ENCODE measurements at regions not wholly inside any gene's neighbourhood (a gene's known extent, or its start where the extent isn't known, plus 50 kb on each side); places are given as distances from the start of the nearest gene placed in this dataset.

DNA sequence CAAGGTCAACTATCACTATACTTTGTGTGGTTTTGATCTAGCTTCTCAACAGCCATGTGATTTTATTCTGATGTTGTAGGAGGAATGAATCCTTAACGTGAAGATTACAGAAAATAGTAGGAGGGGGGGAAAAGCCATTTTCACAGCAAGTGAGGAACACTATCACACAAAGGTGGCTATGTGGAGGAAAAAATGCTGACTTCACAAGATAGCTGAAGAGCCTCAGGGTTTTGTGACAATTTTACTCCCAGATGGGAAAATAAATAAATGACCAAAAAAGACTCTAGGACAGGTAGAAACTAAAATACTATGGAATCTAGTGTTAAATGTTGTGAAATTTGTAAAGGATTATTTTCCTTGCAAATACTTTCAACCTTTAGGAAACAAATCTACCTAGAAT lies 281.0 kb downstream of the ADRA2A start:
- H3K36me3 Mint-ChIP-seq, result no peaks in the 10 kb centered on the region
- peaks cover 10% of the 10 kb centered on the region for H3K27me3 Mint-ChIP-seq
- no peaks in the 10 kb centered on the region for H3K9me3 Mint-ChIP-seq
- ATAC-seq (ENCODE audit: low read depth) (no peak), DNase-seq (no peak)
- H3K4me3 Mint-ChIP-seq, result no peak overlapping the region
- H3K27ac Mint-ChIP-seq, result no peak overlapping the region
- POLR2A ChIA-PET, result no interaction called here
- H3K4me1 Mint-ChIP-seq, result no peaks in the 10 kb centered on the region

DNA sequence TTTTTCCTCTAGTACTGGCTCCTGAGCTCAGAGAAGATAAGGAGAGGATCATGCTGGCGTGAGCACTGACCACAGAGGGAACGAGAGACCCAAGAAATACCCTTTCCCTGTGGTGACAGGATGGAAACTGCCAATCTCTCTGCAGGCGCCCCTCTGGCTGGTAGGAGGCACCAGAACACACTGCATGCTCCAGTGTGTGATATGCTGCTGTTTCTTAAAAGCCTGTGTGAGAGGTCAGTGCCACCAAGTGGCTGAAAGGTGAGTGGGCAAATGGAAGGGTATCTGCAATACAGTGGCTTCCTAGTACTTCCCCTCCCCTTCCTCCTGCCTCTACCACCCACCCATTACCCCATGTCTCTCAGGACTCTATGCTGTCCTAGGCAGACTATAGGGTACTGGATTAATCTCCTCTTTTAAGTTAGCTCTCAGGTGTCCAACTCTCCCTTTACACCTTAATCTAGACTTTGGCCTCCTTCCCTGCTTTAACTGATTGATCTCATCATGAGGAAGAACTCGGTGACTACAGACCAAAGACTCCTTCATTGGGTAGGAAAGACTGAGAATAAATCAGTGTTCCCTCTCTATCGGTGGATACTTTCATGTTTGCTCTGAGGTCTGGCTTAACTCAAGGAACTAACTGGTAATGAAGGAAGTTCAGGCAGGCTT lies 283.6 kb downstream of the ADRA2A start:
- POLR2A ChIA-PET, result no interaction called here
- no peaks in the 10 kb centered on the region for H3K9me3 Mint-ChIP-seq
- H3K27me3 Mint-ChIP-seq, result peaks cover 8% of the 10 kb centered on the region
- no peaks in the 10 kb centered on the region for H3K4me1 Mint-ChIP-seq
- ATAC-seq (ENCODE audit: low read depth) (peak; percentile 66), DNase-seq (no peak)
- no peak overlapping the region for H3K4me3 Mint-ChIP-seq
- H3K36me3 Mint-ChIP-seq, result no peaks in the 10 kb centered on the region
- no peak overlapping the region for H3K27ac Mint-ChIP-seq

DNA sequence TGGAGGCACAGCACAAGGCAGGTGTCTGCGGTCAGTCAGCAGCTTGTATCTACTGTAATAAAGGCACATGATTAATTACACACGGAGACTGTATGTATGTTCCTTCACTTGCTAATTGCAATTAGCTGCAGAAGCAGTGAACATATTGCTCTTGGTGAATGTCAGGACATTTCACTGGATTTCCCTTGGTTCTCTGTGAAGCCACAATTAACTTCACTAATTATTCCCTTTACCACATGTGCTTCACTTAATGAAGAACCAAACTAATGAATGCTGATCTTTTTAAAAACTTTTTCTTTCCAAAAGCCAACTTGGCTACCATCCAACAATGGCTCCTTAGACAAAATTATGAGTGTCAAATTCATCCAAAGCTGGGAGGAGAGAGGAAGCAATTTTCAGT lies 290.7 kb downstream of the ADRA2A start:
- Mint-ChIP-seq H3K27me3 (peaks cover 7% of the 10 kb centered on the region), H3K4me1 (no peaks in the 10 kb centered on the region), H3K27ac (no peak overlapping the region), H3K9me3 (no peaks in the 10 kb centered on the region), H3K36me3 (no peaks in the 10 kb centered on the region), H3K4me3 (no peak overlapping the region)
- ATAC-seq (ENCODE audit: low read depth) (no peak), DNase-seq (no peak)
- POLR2A ChIA-PET, result no interaction called here

DNA sequence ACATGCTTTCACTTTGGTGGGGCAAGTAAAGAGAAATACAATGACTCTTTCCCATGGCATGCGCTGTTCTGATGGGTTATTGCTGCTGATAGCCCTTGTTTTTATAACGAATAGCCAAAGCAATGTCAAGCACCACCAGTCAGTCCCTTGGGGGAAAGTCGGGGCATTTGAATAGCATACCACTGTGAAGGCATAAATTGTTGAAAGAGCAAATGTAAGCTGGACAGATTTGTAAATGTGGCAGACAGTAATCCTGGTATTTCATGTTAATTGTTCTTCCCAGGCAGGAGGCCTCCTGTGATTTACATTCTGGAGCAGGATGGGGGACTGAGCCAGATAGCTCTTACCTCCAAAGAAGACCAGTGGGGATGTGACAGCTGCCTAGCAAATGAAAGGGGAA lies 293.3 kb downstream of the ADRA2A start:
- Mint-ChIP-seq H3K36me3 (no peaks in the 10 kb centered on the region), H3K27me3 (peaks cover 4% of the 10 kb centered on the region), H3K27ac (no peak overlapping the region), H3K9me3 (no peaks in the 10 kb centered on the region), H3K4me3 (no peak overlapping the region), H3K4me1 (no peaks in the 10 kb centered on the region)
- DNase-seq (no peak), ATAC-seq (ENCODE audit: low read depth) (no peak)
- POLR2A ChIA-PET, result no interaction called here

DNA sequence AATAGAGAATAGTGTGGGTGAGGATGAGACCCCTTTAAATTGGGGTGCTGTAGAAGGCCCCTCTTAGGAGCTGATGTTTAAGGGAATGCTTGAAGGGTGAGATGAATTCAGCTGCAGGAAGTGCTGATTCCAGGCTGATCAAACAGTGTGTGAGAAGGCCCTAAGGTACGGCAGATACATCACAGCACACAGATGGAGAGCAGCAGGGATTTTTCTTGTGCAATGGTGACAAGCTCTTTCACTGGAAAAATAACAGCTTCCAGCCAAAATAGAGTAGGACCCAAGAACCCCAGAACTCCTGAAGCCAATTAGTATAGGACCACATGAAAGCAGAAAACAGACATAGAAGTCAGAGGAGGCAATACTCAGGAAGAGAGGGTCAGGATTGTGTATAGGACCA lies 296.9 kb downstream of the ADRA2A start:
- no peak for ATAC-seq (ENCODE audit: low read depth)
- POLR2A ChIA-PET, result no interaction called here

DNA sequence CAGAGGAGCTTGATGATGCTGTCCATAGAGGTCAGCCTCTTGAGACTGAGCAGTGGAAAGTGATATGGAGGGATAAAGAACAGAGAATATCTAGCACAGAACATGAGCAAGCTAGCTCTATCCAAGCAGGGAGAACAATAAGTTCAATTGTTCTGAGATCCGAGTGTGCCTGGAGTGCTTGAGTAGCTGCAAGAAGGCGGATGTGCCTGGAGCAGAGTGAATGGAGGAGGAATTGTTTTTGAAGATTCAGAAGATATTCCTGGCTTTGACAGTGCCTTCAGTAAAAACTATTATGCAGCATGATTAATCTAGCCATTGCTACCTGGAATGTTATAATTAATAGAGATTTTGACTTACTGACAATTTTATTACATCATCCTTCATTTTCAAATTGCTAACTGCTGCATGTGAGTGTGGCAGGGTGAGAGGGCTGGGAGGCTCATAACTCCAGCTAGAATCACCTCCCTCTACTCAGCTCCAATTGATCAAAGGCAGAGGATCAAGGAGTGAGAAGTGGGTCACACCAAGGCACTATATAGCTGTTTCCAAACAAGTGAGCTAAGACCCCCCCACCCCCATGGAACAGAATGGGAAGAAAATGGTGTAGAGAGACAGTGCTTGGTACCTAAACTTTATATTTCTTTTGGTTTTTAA lies 302.8 kb downstream of the ADRA2A start:
- POLR2A ChIA-PET, result no interaction called here
- Mint-ChIP-seq H3K9me3 (no peaks in the 10 kb centered on the region), H3K27me3 (peaks cover 2% of the 10 kb centered on the region), H3K27ac (no peak overlapping the region), H3K4me1 (no peaks in the 10 kb centered on the region), H3K4me3 (no peak overlapping the region), H3K36me3 (no peaks in the 10 kb centered on the region)
- ATAC-seq (ENCODE audit: low read depth) (no peak), DNase-seq (no peak)

More for the DNA sequence above, 296.9 kb downstream of the ADRA2A start:
- no peak for DNase-seq
- no peak overlapping the region for H3K4me3 Mint-ChIP-seq
- no peaks in the 10 kb centered on the region for H3K4me1 Mint-ChIP-seq
- peaks cover 6% of the 10 kb centered on the region for H3K27me3 Mint-ChIP-seq
- H3K9me3 Mint-ChIP-seq, result no peaks in the 10 kb centered on the region
- no peak overlapping the region for H3K27ac Mint-ChIP-seq
- no peaks in the 10 kb centered on the region for H3K36me3 Mint-ChIP-seq

DNA sequence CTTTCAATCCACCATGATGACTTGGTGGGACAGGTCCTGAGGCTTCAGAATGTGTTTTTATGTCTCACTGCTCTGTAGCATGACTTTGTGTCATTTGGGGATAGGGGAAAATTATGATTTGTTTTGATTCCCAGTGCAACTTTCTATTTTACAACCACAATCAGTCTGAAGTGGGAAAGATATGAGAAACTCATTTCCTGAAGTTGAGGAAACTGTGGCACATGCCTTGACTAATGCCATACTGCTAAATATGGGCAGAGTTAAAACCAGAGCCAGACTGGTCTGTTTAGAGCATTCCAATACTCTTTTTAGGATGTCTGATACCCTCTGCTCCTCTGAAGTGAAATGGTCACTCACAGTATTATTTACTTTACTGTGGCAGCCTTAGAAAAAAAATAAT lies 307.7 kb downstream of the ADRA2A start:
- ATAC-seq (ENCODE audit: low read depth), result no peak
- no peak for DNase-seq
- no peaks in the 10 kb centered on the region for H3K36me3 Mint-ChIP-seq
- H3K9me3 Mint-ChIP-seq, result no peaks in the 10 kb centered on the region
- no peak overlapping the region for H3K4me3 Mint-ChIP-seq
- POLR2A ChIA-PET, result no interaction called here
- H3K4me1 Mint-ChIP-seq, result no peaks in the 10 kb centered on the region
- H3K27ac Mint-ChIP-seq, result no peak overlapping the region
- no peaks in the 10 kb centered on the region for H3K27me3 Mint-ChIP-seq

DNA sequence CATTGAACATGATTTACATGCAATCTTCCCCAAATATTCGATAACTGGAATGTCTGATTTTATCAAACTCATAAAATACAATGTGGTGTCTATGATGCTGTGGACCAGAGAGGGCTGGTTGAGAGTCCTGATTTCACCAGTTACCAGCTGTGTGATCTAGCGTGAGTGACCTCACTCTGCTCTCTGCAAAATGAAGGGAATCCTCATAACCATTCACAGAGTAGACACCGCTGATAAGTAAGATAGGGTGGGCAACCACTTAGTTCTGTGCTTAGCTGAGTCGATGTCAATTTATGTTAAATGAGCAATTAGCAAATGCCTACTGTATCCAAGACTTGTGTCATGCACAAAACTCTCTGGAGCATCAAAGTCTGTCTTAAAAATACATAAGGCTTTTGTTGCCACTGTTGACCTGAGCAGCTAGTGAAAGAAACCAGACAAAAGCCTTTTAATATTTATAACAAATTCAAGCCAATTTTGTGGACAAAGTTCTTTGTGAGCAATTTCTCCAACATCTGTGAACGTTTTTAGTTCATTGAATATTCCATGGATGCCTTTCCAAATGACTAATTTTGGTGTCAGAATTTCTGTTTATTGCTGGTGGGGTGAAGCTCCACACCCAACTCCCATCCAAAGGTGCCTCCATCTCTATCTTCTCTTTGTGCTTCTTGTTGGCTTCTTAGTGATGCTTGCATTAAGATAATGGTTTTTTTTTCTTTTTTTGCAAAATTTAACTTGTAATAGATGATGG lies 314.2 kb downstream of the ADRA2A start:
- Mint-ChIP-seq H3K36me3 (no peaks in the 10 kb centered on the region), H3K27ac (no peak overlapping the region), H3K9me3 (peaks cover 3% of the 10 kb centered on the region), H3K27me3 (peaks cover 2% of the 10 kb centered on the region), H3K4me1 (no peaks in the 10 kb centered on the region), H3K4me3 (no peak overlapping the region)
- no peak for ATAC-seq (ENCODE audit: low read depth)
- no peak for DNase-seq
- POLR2A ChIA-PET, result no interaction called here

DNA sequence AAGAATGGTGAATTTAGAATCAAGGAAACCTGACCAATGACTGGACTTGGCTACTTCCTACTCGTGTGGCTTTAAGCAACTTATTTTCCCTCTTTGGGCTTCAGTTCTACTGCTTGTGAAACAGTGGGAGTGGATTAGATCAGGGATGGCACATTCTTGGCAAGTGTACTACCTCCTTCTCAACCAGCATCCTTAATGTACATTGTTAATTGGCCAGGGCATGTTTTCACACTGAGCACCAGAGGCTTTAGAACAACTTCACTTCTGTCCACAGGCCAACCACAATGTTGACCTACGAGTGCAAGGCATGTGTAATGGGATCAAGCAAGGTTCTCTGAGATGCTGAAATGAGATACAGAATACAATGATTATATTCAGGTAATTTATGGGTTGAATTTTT lies 315.3 kb downstream of the ADRA2A start:
- H3K4me3 Mint-ChIP-seq, result no peak overlapping the region
- no peak overlapping the region for H3K27ac Mint-ChIP-seq
- no peaks in the 10 kb centered on the region for H3K36me3 Mint-ChIP-seq
- H3K27me3 Mint-ChIP-seq, result peaks cover 2% of the 10 kb centered on the region
- H3K4me1 Mint-ChIP-seq, result no peaks in the 10 kb centered on the region
- peaks cover 3% of the 10 kb centered on the region for H3K9me3 Mint-ChIP-seq
- DNase-seq (no peak), ATAC-seq (ENCODE audit: low read depth) (no peak)
- POLR2A ChIA-PET, result no interaction called here

DNA sequence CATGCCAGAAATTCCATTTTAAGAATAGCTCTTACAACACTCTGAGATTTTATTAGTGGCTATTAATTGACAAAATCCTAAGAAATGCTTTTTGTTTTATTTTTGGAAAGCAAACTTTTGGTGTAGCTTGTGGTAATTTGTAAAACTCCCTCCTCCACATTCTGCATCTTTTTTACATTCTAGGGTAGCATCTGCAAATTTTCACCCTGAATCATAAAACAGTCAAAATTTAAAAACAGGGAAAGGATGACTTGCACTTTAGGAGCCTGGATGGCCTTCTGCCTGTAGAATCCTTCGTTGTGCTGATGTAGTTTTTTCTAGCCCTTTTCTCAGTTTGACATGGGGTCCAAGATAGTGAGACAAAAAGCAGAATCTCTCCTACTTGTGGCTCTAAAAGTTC lies 316.1 kb downstream of the ADRA2A start:
- H3K27ac Mint-ChIP-seq, result no peak overlapping the region
- DNase-seq (no peak), ATAC-seq (ENCODE audit: low read depth) (no peak)
- no peak overlapping the region for H3K4me3 Mint-ChIP-seq
- peaks cover 2% of the 10 kb centered on the region for H3K27me3 Mint-ChIP-seq
- no peaks in the 10 kb centered on the region for H3K36me3 Mint-ChIP-seq
- H3K9me3 Mint-ChIP-seq, result peaks cover 3% of the 10 kb centered on the region
- POLR2A ChIA-PET, result no interaction called here
- no peaks in the 10 kb centered on the region for H3K4me1 Mint-ChIP-seq

DNA sequence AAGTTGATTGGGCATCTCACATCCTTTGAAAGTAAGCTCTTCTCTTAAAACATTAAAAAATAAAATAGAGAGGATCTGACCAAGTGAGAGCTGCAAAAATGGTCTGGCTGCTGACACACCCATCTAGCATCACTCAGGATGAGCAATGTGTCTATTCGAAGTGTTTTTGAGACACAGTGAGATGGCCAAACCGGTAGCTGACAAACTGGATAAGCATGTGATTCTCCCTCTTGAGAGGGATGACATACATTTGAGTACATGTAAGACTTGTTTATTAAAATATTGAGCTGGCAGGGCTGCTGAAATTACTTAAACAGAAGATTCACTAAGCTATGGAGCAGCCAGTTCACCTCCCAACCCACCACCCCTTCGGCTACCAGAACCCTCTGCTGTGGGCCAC lies 333.9 kb downstream of the ADRA2A start:
- Mint-ChIP-seq H3K4me3 (no peak overlapping the region), H3K4me1 (no peaks in the 10 kb centered on the region), H3K27ac (no peak overlapping the region), H3K9me3 (no peaks in the 10 kb centered on the region), H3K27me3 (peaks cover 2% of the 10 kb centered on the region), H3K36me3 (no peaks in the 10 kb centered on the region)
- no peak for DNase-seq
- ATAC-seq (ENCODE audit: low read depth), result no peak
- POLR2A ChIA-PET, result no interaction called here

DNA sequence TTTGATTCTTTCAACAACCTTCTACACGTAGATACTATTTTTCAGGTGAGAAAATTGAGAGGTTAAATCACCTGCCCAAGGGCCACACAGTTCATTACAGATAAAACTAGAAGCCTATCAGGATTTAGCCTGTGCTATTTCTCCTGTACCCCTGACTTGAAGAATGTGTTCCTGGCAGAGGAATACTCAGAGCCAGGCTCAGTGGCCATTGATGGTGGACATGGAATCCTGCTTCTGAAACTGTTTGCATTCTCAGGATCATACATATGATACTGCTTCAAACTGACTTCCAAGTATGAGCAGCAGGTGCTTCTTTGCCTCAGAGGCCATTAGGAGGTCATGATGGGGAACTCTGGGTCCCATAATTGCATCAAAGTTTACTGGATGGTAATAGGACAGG lies 348.6 kb downstream of the ADRA2A start:
- no peaks in the 10 kb centered on the region for H3K4me1 Mint-ChIP-seq
- H3K27ac Mint-ChIP-seq, result no peak overlapping the region
- DNase-seq (no peak), ATAC-seq (ENCODE audit: low read depth) (no peak)
- POLR2A ChIA-PET, result no interaction called here
- H3K27me3 Mint-ChIP-seq, result no peaks in the 10 kb centered on the region
- H3K9me3 Mint-ChIP-seq, result no peaks in the 10 kb centered on the region
- H3K36me3 Mint-ChIP-seq, result no peaks in the 10 kb centered on the region
- H3K4me3 Mint-ChIP-seq, result no peak overlapping the region

DNA sequence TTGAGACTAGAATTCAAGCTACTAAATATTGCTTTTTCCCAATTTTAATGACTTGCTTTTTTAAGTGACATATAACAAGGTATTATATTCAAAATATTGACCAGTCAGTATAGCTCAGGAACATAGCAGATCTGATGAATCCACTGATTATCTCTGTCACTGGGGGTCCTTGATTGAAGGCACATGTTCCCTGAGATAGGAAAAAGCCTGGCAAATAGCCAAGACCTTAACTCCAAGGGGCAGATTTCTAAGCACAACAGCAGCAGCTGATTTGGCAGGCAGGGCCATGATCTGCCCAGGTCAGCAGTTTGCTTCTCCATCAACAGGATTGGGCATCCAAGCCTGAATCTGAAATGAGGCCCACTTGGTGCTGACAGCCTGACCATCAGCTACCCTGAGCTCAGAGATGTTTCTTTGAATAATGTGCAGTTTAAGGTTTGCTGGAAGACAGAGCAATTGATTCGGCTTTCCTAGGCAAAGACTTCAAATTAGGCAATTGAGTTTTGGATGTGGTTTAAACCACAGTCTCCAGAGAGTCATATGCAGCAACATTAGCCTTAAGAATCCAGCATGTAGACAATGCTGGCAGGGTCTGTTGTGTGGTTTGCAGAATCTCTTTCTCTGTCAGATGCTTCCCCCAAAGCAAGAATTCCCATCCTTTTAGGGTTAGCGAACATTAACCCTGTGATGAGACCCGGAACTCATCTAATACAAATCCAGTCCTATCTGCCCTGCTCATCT lies 352.6 kb downstream of the ADRA2A start:
- H3K27ac Mint-ChIP-seq, result no peak overlapping the region
- H3K27me3 Mint-ChIP-seq, result no peaks in the 10 kb centered on the region
- POLR2A ChIA-PET, result no interaction called here
- H3K36me3 Mint-ChIP-seq, result no peaks in the 10 kb centered on the region
- no peaks in the 10 kb centered on the region for H3K9me3 Mint-ChIP-seq
- DNase-seq (no peak), ATAC-seq (ENCODE audit: low read depth) (no peak)
- no peaks in the 10 kb centered on the region for H3K4me1 Mint-ChIP-seq
- H3K4me3 Mint-ChIP-seq, result no peak overlapping the region

DNA sequence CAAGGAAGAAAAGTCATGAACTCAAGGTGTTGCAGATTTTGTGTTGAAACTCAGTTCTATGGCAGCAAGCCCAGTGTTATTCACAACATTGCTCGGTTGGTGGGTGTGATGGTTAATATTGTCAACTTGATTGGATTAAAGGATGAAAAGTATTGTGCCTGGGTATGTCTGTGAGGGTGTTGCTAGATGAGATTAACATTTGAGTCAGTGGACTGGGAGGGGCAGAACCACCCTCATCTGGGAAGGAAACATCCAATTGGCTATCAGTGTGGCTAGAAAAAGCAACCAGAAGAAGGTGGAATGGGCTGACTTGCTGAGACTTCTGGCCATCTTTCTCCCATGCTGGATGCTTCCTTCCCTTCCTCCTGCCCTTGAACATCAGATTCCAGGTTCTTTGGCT lies 353.2 kb downstream of the ADRA2A start:
- POLR2A ChIA-PET, result no interaction called here
- ATAC-seq (ENCODE audit: low read depth), result peak; percentile 58
- no peaks in the 10 kb centered on the region for H3K9me3 Mint-ChIP-seq
- no peak overlapping the region for H3K4me3 Mint-ChIP-seq
- H3K27ac Mint-ChIP-seq, result no peak overlapping the region
- no peaks in the 10 kb centered on the region for H3K36me3 Mint-ChIP-seq
- H3K4me1 Mint-ChIP-seq, result no peaks in the 10 kb centered on the region
- H3K27me3 Mint-ChIP-seq, result no peaks in the 10 kb centered on the region
- no peak for DNase-seq
